Suppressor macrophage treated with lipopolysaccharide for 4 hours (primary cell): ENCODE measurements at regions not wholly inside any gene's neighbourhood (a gene's known extent, or its start where the extent isn't known, plus 50 kb on each side); places are given as distances from the start of the nearest gene placed in this dataset.
"Not testable (repeated sequence)": the region's sequence is repeated elsewhere in the genome, so short reads cannot be mapped to it uniquely, and the experiment has no call there.

ENCODE experiments used
- DNase-seq: peaks from one replicate; pipeline ENCODE4 v3.0.0-alpha.2; 2020

GRCh38 chr12:89833337-89834252 lies 125.0 kb upstream of the ATP2B1 start:
- no peak for DNase-seq

GRCh38 chr12:89832336-89832735 lies 123.7 kb upstream of the ATP2B1 start:
- DNase-seq, result no peak

GRCh38 chr12:89831310-89832095 lies 122.9 kb upstream of the ATP2B1 start:
- DNase-seq, result no peak

GRCh38 chr12:89829434-89829975 lies 120.9 kb upstream of the ATP2B1 start:
- no peak for DNase-seq

- no peak for DNase-seq
These were observed 119.9 kb upstream of the ATP2B1 start for GRCh38 chr12:89828575-89828974.

GRCh38 chr12:89827592-89827991 lies 119.0 kb upstream of the ATP2B1 start:
- DNase-seq, result no peak

GRCh38 chr12:89826468-89826867 lies 117.8 kb upstream of the ATP2B1 start:
- no peak for DNase-seq

GRCh38 chr12:89825591-89826449 lies 117.2 kb upstream of the ATP2B1 start:
- no peak for DNase-seq

GRCh38 chr12:89824822-89825221 lies 116.2 kb upstream of the ATP2B1 start:
- DNase-seq, result no peak

- not testable (repeated sequence) for DNase-seq
These were observed 114.4 kb upstream of the ATP2B1 start for GRCh38 chr12:89822992-89823391.

GRCh38 chr12:89821896-89822295 lies 113.3 kb upstream of the ATP2B1 start:
- no peak for DNase-seq

- DNase-seq, result no peak
These were observed 109.0 kb upstream of the ATP2B1 start for GRCh38 chr12:89817501-89818226.

GRCh38 chr12:89815225-89815624 lies 106.6 kb upstream of the ATP2B1 start:
- DNase-seq, result no peak

GRCh38 chr12:89803412-89803811 lies 94.8 kb upstream of the ATP2B1 start:
- no peak for DNase-seq

GRCh38 chr12:89801284-89801683 lies 92.6 kb upstream of the ATP2B1 start:
- DNase-seq, result peak; percentile 23

- DNase-seq, result no peak
These were observed 91.8 kb upstream of the ATP2B1 start for GRCh38 chr12:89800435-89800834.

GRCh38 chr12:89799316-89799715 lies 90.7 kb upstream of the ATP2B1 start:
- no peak for DNase-seq

GRCh38 chr12:89797436-89797835 lies 88.8 kb upstream of the ATP2B1 start:
- no peak for DNase-seq

- DNase-seq, result no peak
These were observed 88.3 kb upstream of the ATP2B1 start for GRCh38 chr12:89796798-89797382.

GRCh38 chr12:89793946-89794345 lies 85.3 kb upstream of the ATP2B1 start:
- no peak for DNase-seq

GRCh38 chr12:89791286-89791685 lies 82.6 kb upstream of the ATP2B1 start:
- DNase-seq, result no peak

GRCh38 chr12:89789862-89790261 lies 81.2 kb upstream of the ATP2B1 start:
- peak; percentile 96 for DNase-seq
